ENCODE measurements at regions not wholly inside any gene's neighbourhood (a gene's known extent, or its start where the extent isn't known, plus 50 kb on each side); places are given as distances from the start of the nearest gene placed in this dataset.

- TF ChIP-seq POLR2A (IDR thresholded peaks at IDR 0.05) (no peak), CTCF (IDR thresholded peaks at IDR 0.05) (no peak)
These were observed 269.1 kb downstream of the NDFIP2 start for GRCh38 chr13:79749984-79750551.
